NCI-H2107 treated with DMSO at 0.1 percent for 48 hours (cell line): ENCODE measurements at regions not wholly inside any gene's neighbourhood (a gene's known extent, or its start where the extent isn't known, plus 50 kb on each side); places are given as distances from the start of the nearest gene placed in this dataset.

Experiments used
- DNase-seq: peaks from one replicate; lab custom pipeline; 2025; ENCODE audit not compliant: unreplicated experiment; lab: John Stamatoyannopoulos, UW

- DNase-seq, result no peak
These were observed 59.8 kb upstream of the SLC38A2 start for GRCh38 chr12:46432325-46432724.

- no peak for DNase-seq
These were observed 57.9 kb upstream of the SLC38A2 start for GRCh38 chr12:46430340-46430948.
